ENCODE measurements at regions not wholly inside any gene's neighbourhood (a gene's known extent, or its start where the extent isn't known, plus 50 kb on each side); places are given as distances from the start of the nearest gene placed in this dataset.
"Not testable (repeated sequence)": the region's sequence is repeated elsewhere in the genome, so short reads cannot be mapped to it uniquely, and the experiment has no call there.

DNA sequence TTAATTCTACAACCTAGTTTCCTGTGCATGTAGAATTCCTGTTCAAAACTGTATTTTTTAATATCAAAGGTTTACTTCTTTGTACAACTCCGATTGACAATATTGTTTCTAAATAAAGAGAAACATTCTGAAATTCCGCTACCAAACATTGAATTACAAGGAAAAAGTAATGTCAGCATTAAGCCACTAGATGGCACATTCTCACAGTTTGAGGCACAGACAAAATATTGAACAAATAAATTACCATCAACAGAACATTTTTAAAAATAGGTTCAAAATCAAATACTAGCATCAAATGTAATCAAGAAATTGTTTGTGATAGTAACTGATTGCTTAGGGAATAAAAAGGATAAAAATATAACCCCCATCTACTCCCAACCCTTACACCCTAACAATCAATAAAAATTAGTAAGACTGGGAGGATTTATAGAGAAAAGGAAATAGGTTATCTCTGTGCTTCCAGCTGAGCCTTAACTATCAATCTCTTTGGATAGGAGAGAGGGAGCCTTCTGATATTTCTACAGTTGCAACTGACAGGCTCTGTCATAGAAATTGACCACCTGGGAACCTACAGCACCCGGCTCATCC, 86.6 kb upstream of the C7orf33 start:
- H3K36me3 Mint-ChIP-seq: no peaks in the 10 kb centered on the region
- DNase-seq (ENCODE audit: low spot score in 2 of 2): no peak
- ATAC-seq: no peak
- H3K27ac Mint-ChIP-seq: no peak overlapping the region
- no peaks in the 10 kb centered on the region for H3K9me3 Mint-ChIP-seq

DNA sequence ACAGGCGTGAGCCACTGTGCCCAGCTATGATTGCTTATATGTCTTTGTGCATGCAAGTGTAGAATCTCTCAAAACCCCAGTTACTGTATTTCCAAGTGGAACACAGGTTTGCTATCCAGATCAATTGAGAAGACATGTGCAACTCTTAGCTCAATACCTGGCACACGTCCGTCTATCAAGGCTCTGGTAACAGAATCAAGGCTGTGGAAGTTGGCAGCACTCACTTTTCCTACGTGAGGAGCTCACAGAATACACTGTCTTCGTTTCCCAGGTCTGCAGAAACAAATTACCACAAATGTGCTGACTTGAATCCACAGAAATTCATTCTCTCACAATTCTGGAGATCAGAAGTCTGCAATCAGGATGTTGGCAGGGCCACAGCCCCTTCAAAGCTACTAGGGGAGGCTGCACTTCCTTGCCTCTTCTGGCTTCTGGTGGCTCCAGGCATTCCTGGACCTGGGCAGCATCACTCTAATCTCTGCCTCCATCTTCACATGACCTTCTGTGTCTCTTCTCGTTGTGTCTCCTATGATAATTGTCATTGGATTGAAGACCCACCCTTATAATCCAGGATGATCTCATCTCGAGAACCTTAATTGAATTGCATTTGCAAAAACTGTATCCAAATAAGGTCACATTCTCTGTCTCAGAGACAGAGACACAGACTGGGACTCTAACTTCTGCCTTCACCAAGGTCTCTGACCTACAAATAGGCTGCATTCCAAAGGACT, 84.8 kb upstream of the C7orf33 start:
- ATAC-seq: no peak
- Mint-ChIP-seq H3K27ac (no peak overlapping the region), H3K36me3 (no peaks in the 10 kb centered on the region), H3K9me3 (no peaks in the 10 kb centered on the region)
- no peak for DNase-seq (ENCODE audit: low spot score in 2 of 2)

DNA sequence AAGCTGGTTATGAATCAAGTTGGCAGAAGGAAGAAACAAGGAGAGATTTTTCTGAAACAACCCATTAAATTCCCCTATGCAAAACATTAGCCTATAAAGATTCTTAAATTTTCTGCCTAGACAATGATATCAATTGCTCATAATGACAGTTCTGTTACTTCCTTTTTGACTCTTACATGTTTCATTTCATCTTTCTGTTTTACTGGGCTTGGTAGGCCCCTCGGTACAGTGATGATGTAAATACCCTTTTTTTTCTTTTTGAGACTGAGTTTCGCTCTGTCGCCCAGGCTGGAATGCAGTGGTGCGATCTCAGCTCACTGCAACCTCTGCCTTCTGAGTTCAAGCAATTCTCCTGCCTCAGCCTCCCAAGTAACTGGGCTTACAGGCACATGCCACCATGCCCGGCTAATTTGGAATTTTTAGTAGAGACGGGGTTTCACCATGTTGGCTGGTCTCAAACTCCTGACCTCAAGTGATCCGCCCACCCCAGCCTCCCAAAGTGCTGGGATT, 83.4 kb upstream of the C7orf33 start:
- peak in 1 of 2 donors; percentile 40 for DNase-seq (ENCODE audit: low spot score in 2 of 2)
- ATAC-seq: peak; percentile 91
- H3K36me3 Mint-ChIP-seq, H3K9me3 Mint-ChIP-seq: not testable (repeated sequence)
- H3K27ac Mint-ChIP-seq: peak overlapping the region; percentile 40 to 68

DNA sequence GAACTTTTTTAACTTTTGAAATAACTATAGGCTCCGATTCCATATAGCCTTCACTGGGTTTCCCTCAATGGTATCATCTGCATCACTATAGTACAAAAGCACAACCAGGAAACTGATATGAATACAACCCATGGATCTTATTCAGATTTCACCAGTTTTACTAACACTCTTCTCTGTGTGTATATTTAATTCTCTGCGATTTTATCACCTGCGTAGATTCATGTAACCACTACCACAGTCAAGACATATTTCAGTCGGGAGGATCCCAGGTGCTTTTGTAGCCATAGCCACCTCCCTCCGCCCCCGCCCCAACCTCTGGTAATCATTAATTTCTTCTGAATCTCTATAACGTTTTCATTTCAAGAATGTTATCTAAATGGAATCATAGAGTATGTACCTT, 82.8 kb upstream of the C7orf33 start:
- DNase-seq (ENCODE audit: low spot score in 2 of 2): no peak
- H3K27ac Mint-ChIP-seq: peak overlapping the region; percentile 40 to 68

DNA sequence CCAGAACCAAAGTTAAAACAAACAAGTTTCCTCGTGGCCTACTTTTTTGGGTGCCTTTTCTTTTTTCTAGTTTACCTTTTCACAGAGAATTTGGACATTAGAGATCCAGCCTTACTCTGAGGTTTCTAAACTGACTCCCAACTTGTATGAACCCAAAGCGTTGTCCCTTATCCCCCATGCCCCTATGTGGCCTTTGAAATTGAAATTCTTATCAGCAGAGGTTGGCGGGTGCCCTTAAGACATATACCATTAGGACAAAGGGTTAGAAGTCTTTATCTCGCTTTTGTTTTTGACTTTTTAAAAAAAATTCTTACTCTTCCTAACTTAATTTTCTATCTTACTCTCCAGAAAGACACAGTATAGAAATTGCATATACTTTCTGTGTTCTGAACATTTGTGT, 76.3 kb upstream of the C7orf33 start:
- Mint-ChIP-seq H3K36me3 (peaks cover 0 to 5% of the 10 kb centered on the region in 2 donors), H3K9me3 (peaks cover 0 to 8% of the 10 kb centered on the region in 2 donors), H3K27ac (no peak overlapping the region)
- ATAC-seq (no peak), DNase-seq (ENCODE audit: low spot score in 2 of 2) (no peak)

More for the DNA sequence above, 82.8 kb upstream of the C7orf33 start:
- Mint-ChIP-seq H3K36me3 (no peaks in the 10 kb centered on the region), H3K9me3 (no peaks in the 10 kb centered on the region)
- ATAC-seq: peak; percentile 64 to 72

DNA sequence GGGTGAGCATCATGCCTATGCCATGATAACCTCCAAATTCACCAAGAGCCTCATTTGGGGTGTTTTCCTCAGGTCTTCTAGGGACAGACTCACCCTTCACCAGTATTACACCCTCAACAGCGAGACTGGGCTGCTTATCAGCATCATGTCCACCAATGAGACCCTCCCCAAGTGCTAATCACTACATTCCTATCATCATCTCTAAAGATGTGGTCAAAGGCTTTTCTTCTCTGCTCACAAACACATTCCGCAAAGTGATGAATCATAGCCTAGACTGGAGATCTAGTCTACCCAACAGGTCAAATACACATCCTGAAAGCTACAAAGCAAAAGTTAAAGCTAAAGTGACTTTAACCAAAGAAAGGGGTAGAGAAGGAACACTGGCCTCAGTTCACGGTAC, 75.3 kb upstream of the C7orf33 start:
- no peak overlapping the region for H3K27ac Mint-ChIP-seq
- H3K36me3 Mint-ChIP-seq: peaks cover 0 to 5% of the 10 kb centered on the region in 2 donors
- H3K9me3 Mint-ChIP-seq: peaks cover 0 to 8% of the 10 kb centered on the region in 2 donors
- ATAC-seq (no peak), DNase-seq (ENCODE audit: low spot score in 2 of 2) (no peak)

DNA sequence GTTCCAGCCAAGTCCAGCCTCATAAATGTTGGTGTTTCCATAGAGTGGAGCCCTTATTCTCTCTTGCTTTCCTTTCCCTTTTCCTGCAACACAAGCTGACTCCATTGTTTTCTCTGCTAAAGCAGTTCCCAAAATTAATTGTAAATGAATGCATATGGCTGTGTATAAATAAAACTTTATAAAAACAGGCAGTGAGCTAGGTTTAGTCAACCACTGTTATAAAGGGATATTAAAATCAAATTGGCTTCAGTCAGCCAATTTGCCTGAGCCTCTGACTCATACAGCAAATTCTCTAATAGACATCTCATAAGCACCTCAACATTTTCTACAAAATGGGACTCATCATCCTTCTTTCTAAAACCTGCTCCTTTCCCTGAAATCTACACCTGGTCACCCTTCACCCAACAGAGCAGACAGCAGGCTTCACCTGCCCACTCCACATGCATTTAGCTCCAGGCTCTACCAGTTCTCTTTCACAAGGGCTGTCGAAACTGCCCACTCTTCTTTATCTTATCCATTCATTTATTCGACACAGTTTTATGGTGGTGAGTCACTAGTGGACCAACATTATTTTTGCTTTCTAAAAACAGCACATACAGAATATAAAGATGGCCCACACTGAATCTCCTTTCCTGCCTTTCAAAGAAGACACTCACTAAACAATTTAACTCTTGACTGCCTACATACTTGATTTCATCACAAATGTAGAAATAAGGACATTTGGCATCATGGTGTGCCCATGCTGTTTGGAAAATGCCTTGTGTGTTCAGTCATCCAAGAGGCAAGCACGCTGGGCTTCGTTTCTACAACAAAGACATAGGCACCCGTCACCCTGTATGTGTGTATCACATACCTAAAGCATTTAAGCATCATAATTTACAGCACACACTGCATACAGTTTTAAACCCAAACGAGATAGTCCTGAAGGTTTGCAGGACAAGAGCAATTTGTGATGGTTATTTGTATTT, 74.6 kb upstream of the C7orf33 start:
- Mint-ChIP-seq H3K36me3 (peaks cover 0 to 5% of the 10 kb centered on the region in 2 donors), H3K9me3 (peaks cover 0 to 8% of the 10 kb centered on the region in 2 donors), H3K27ac (no peak overlapping the region)
- DNase-seq (ENCODE audit: low spot score in 2 of 2) (no peak), ATAC-seq (no peak)

DNA sequence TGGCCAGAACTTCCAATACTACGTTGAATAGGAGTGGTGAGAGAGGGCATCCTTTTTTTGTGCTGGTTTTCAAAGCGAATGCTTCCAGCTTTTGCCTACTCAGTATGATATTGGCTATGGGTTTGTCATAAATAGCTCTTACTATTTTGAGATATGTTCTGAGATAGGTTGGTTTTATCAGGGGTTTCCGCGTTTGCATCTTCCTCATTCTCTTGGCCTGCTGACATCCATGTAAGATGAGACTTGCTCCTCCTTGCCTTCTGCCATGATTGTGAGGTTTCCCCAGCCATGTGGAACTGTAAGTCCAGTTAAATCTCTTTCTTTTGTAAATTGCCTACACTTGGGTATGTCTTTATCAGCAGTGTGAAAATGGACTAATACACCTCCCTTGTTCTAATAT, 71.2 kb upstream of the C7orf33 start:
- DNase-seq (ENCODE audit: low spot score in 2 of 2); ATAC-seq; H3K36me3 Mint-ChIP-seq; H3K27ac Mint-ChIP-seq; H3K9me3 Mint-ChIP-seq: not testable (repeated sequence)

DNA sequence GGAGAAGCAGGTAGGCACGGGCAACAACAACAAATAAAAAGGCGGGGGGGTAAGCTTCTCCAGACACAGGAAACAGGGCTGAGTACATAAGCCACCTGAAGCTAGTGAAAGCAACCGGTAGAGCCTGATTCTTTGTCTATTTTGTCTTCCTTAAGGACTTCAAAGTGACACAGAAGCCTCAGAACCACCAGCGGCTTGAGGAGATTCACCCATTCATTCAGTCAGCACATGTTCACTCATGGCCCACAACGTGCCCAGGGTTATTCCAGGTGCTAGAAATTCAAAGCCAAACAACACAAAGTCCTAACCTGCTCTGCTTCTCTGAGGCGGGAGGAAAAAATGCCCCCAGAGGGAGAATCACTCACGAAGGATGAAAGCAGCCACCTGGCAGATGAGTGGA, 69.3 kb upstream of the C7orf33 start:
- DNase-seq (ENCODE audit: low spot score in 2 of 2) (no peak), ATAC-seq (peak in 1 of 2 donors; percentile 28)
- Mint-ChIP-seq H3K27ac (no peak overlapping the region), H3K9me3 (peaks cover 0 to 5% of the 10 kb centered on the region in 2 donors), H3K36me3 (peaks cover 0 to 3% of the 10 kb centered on the region in 2 donors)

DNA sequence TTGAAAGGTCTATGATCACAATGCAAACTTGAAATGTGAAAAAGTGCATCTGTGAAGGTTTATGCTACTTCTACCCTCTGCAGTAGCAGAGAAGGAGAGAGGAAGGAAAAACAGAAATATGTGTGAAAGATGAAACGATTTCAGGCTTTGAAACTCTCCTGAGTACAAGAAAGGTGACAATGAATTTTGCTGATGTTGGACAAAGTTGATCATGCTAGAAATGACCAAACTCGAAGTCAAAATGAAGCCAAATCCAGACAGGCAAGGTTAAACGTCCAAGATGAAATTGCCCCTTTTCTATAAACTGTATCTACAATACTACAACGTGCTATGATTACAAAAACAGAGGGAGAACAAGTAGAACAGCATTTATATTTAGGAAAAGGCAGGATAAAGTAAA, 67.0 kb upstream of the C7orf33 start:
- no peak for DNase-seq (ENCODE audit: low spot score in 2 of 2)
- peaks cover 0 to 5% of the 10 kb centered on the region in 2 donors for H3K36me3 Mint-ChIP-seq
- no peaks in the 10 kb centered on the region for H3K9me3 Mint-ChIP-seq
- ATAC-seq: no peak
- H3K27ac Mint-ChIP-seq: no peak overlapping the region

DNA sequence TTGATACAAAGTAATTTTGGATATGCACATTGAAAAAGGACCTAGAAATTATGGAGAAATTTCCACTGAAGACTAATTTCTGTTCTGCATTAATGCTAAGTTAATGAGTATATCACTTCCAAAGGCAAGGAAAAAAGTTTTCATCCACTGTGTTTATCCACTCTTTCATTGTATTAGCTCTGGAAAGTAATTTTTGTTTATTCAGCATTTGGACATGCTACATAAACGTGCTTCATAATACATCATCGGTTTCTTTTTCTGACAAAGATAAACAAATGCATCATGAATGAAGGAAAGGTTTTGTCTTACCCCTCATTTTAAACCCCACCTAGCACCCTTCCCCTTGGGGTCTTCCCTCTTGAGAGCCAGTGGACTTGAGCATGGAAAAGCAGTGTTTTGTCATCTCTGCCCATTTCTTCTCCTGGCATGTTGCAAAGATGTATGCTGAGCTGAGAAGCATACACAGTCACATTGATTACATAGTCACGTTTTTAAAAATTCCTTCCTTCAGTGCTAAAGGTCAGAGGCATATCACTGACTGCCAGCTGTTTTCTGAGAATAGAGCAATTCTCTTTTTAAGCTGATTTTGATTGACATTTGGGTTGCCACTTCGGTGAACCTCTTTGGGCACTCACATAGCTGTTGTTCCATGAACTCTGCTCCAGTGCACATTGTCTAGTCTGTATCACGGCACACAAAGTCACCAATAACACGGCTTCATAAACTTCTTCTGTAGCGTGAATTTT, 65.9 kb upstream of the C7orf33 start:
- no peak for DNase-seq (ENCODE audit: low spot score in 2 of 2)
- no peaks in the 10 kb centered on the region for H3K9me3 Mint-ChIP-seq
- no peak overlapping the region for H3K27ac Mint-ChIP-seq
- ATAC-seq: no peak
- H3K36me3 Mint-ChIP-seq: peaks cover 0 to 5% of the 10 kb centered on the region in 2 donors

DNA sequence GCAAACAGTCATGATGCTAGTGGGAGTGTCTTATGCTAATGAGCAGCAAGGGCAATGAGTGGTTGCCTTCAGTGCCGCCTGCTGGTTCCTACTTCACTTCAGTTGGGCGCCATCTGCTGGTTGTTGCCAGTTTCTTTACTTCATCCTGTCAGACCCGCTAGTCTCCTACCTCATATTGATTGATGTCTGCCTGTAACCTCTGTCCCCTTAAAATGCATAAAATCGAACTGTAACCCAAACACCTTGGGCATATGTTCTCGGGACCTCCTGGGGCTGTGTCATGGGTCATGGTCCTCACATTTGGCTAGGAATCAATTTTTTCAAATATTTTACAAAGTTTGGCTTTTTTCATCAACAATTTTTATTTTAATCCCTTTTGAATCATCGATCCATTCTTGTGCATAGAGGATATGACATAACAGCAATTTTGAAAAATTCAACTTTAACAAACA, 62.8 kb upstream of the C7orf33 start:
- DNase-seq (ENCODE audit: low spot score in 2 of 2) (peak; percentile 72 to 89), ATAC-seq (peak; percentile 98 to 99)
- Mint-ChIP-seq H3K27ac (no peak overlapping the region), H3K9me3 (no peaks in the 10 kb centered on the region), H3K36me3 (peaks cover 0 to 5% of the 10 kb centered on the region in 2 donors)

DNA sequence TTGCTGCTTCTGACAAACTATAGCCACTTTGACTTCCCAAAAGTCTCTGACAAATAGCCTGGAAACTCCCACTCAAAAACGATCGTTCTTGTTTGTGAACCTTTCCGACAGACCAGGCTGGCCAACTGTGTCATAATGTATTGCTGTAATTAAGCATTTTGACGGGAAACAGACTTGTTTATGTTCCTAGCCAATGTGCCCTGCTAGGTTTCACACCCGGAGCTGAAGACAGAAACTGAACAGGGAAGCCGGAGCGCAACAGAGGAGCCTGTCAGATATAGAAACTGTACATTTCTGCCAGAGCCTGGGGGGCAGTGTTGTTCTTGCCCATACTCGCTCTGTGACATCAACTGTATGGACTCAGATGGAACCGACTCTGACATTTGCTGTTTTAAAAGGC, 55.3 kb upstream of the C7orf33 start:
- peak; percentile 67 to 95 for ATAC-seq
- Mint-ChIP-seq H3K9me3 (no peaks in the 10 kb centered on the region), H3K36me3 (peaks cover 0 to 6% of the 10 kb centered on the region in 2 donors), H3K27ac (peak overlapping the region in 1 of 2 donors; percentile 95)
- DNase-seq (ENCODE audit: low spot score in 2 of 2): peak in 1 of 2 donors; percentile 53

DNA sequence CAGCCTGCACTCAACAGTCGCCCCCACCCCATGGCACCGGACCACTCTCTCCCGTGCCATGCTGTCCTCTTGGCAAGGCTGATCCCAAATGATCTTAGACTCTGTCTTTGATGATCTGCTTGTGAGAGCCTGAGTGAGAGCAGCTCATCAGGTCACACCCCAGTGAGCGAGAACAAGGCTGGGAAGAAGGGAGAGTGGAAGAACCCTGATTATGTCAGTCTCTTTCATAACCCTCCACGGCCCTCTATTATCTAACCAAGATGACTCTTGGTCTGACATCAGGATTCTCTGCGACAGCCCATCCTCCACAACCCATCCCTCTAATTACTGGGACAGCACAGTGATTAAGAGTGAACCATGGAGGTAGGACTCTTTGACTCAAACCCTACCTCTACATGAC, 53.1 kb upstream of the C7orf33 start:
- H3K27ac Mint-ChIP-seq: no peak overlapping the region
- DNase-seq (ENCODE audit: low spot score in 2 of 2) (no peak), ATAC-seq (no peak)
- H3K36me3 Mint-ChIP-seq: peaks cover 0 to 6% of the 10 kb centered on the region in 2 donors
- H3K9me3 Mint-ChIP-seq: no peaks in the 10 kb centered on the region

DNA sequence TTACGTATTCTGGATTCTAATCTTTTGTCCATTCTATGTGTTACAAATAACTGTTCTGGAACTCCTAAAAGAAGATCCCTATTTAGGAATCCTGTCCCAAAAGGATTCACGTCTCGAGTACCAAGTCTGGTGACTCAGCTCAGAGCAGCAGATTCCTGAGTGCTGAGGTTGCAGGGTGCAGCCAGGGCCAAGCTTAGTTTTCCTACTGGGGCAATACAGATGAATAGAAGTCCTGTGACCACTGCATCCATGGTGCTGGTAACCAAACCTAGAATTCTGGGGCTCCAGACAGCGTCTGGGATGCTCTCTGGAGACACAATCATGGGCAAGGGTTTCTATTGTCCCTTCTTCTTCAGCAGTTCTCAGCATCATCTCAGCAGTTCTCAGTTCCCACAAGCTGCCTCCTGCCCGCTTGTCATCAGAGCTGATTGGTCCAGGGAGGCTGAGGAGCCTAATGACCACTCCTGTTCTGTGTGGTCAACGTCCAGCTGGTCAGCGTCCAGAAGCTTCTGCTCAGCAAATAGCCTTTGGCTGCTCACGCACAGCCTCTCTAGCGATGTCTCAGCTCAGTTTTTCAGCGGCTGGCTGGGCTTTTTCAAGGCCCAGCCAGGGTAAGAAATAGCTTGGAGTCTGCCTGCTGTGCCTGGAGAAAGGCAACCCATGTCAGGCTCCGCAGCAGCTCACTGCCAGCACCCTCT, 50.4 kb upstream of the C7orf33 start:
- Mint-ChIP-seq H3K27ac (no peak overlapping the region), H3K36me3 (no peaks in the 10 kb centered on the region), H3K9me3 (no peaks in the 10 kb centered on the region)
- DNase-seq (ENCODE audit: low spot score in 2 of 2) (no peak), ATAC-seq (no peak)

Measured in activated naive CD4-positive, alpha-beta T cell treated with anti-CD3 and anti-CD28 coated beads, Interleukin-2, amount 50 U/mL, for 72 hours (primary cell).